Keratinocyte (primary cell): ENCODE measurements at regions not wholly inside any gene's neighbourhood (a gene's known extent, or its start where the extent isn't known, plus 50 kb on each side); places are given as distances from the start of the nearest gene placed in this dataset.

Source experiments
- DNase-seq: peaks from one replicate; pipeline ENCODE4 v3.0.0-alpha.2; 2011; ENCODE audit warnings: low read depth, missing footprints, low spot score
- FAIRE-seq: peaks from 2 replicates; lab custom pipeline; 2011; peaks lifted over from hg19 to GRCh38; lab: Jason Lieb, UNC
- H2AFZ ChIP-seq: 2 replicates; pipeline ENCODE4 v1.6.0; 2012; ENCODE audit warnings: low read length, control low read depth, inconsistent platforms; ENCODE audit not compliant: control insufficient read depth
- H3K27ac ChIP-seq: 2 replicates; pipeline ENCODE4 v1.5.1; 2011; ENCODE audit warnings: low read length; ENCODE audit not compliant: control insufficient read depth, insufficient read depth
- H3K27me3 ChIP-seq: 3 replicates; pipeline ENCODE4 v1.6.0; 2011; ENCODE audit warnings: low read length; ENCODE audit not compliant: control insufficient read depth, insufficient read depth; ENCODE audit errors: extremely low read depth
- H3K36me3 ChIP-seq, 2 experiments: 2 replicates in 1 of 2; 3 replicates in 1 of 2; pipeline ENCODE4 v1.5.1; 2011; ENCODE audit warnings: low read length in 2 of 2, mild to moderate bottlenecking in 1 of 2; ENCODE audit not compliant: control insufficient read depth in 2 of 2, insufficient read depth in 2 of 2; ENCODE audit errors: extremely low read depth in 1 of 2
- H3K4me1 ChIP-seq: 3 replicates; pipeline ENCODE4 v1.5.1; 2011; ENCODE audit warnings: low read length; ENCODE audit not compliant: control insufficient read depth, insufficient read depth; ENCODE audit errors: extremely low read depth
- H3K4me2 ChIP-seq: 3 replicates; pipeline ENCODE4 v1.6.0; 2011; ENCODE audit warnings: low read depth, low read length; ENCODE audit not compliant: control insufficient read depth, insufficient read depth; ENCODE audit errors: extremely low read depth
- H3K4me3 ChIP-seq, 3 experiments: fragments of 200-600 bp in 1 of 3; sonication (generic) in 1 of 3; 2 replicates in 2 of 3; 3 replicates in 1 of 3; pipeline ENCODE4 v1.5.1; 2011 to 2016; ENCODE audit warnings: low read length in 3 of 3, mild to moderate bottlenecking in 3 of 3, control low read depth in 2 of 3, inconsistent platforms in 1 of 3, low read depth in 1 of 3, mixed read lengths in 1 of 3, mixed run types in 1 of 3, moderate library complexity in 1 of 3; ENCODE audit not compliant: control insufficient read depth in 2 of 3, insufficient read depth in 2 of 3; ENCODE audit errors: extremely low read depth in 1 of 3
- H3K79me2 ChIP-seq: 2 replicates; pipeline ENCODE4 v1.6.0; 2012; ENCODE audit warnings: low read length; ENCODE audit not compliant: control insufficient read depth, insufficient read depth
- H3K9ac ChIP-seq: 3 replicates; pipeline ENCODE4 v1.6.0; 2011; ENCODE audit warnings: low read length; ENCODE audit not compliant: control insufficient read depth, insufficient read depth; ENCODE audit errors: extremely low read depth
- H3K9me1 ChIP-seq: 3 replicates; pipeline ENCODE4 v1.6.0; 2011; ENCODE audit warnings: low read length; ENCODE audit not compliant: control insufficient read depth, insufficient read depth; ENCODE audit errors: extremely low read depth
- H3K9me3 ChIP-seq: 2 replicates; pipeline ENCODE4 v1.5.1; 2012; ENCODE audit warnings: low read depth, low read length; ENCODE audit not compliant: control insufficient read depth
- H4K20me1 ChIP-seq: 3 replicates; pipeline ENCODE4 v1.6.0; 2011; ENCODE audit warnings: low read length; ENCODE audit not compliant: control insufficient read depth, insufficient read depth; ENCODE audit errors: extremely low read depth
- CTCF ChIP-seq, 3 experiments: IDR thresholded peaks in 1 of 3; conservative IDR thresholded peaks in 1 of 3; optimal IDR thresholded peaks in 1 of 3; 2 replicates in 2 of 3; 3 replicates in 1 of 3; pipeline versions ENCODE3 to v1.5.1; 2011; ENCODE audit warnings: low read length in 3 of 3, mild to moderate bottlenecking in 3 of 3, moderate library complexity in 2 of 3, control low read depth in 1 of 3, inconsistent platforms in 1 of 3; ENCODE audit not compliant: insufficient read depth in 2 of 3; ENCODE audit errors: extremely low read depth in 1 of 3
- EZH2 ChIP-seq: IDR thresholded peaks from one replicate; pipeline ENCODE4 v1.6.1; 2012; ENCODE audit warnings: inconsistent platforms, mild to moderate bottlenecking, low read length, moderate library complexity
- dilution Hi-C: fragments of 300-500 bp; cut with MboI; formaldehyde crosslinking; loops from one replicate; pipeline ENCODE4 v1.7.0; 2020; ENCODE audit warnings: low sequenced_read_pairs; ENCODE audit not compliant: extremely low pct_ligation_motif_present

DNA sequence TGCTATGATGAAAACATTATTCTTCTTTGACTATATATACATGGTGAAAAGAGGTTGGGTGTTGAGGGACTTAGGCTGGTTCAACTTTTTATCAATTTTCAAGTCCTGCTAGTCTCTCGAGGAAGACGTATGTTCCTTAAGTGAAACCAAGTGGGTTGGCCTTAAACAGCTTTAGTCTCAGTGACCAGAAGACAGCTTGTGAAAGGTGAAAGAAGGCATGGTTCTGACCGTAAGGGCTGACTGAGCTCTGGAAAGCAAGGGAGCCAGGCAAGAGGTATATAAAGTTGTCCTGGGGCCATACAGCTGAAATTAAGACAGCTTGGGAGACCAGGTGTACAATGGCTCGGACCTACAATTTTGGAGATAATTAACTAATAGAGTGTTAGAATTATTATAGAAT lies 128.9 kb upstream of the TP63 start:
- Histone ChIP-seq H3K27me3 (no peaks in the 10 kb centered on the region), H3K4me3 (no peak overlapping the region), H3K9me1 (no peaks in the 10 kb centered on the region), H3K36me3 (no peaks in the 10 kb centered on the region), H3K27ac (no peak overlapping the region), H3K79me2 (no peaks in the 10 kb centered on the region), H3K4me2 (no peak overlapping the region), H4K20me1 (no peaks in the 10 kb centered on the region), H3K9me3 (no peaks in the 10 kb centered on the region), H3K9ac (no peak overlapping the region), H2AFZ (no peak overlapping the region), H3K4me1 (no peaks in the 10 kb centered on the region)
- DNase-seq (no peak), FAIRE-seq (no peak)
- dilution Hi-C loops: no loop called here
- TF ChIP-seq EZH2 (no peak), CTCF (optimal IDR thresholded peaks at IDR 0.05 in 1 of 3, IDR thresholded peaks at IDR 0.05 in 1 of 3, conservative IDR thresholded peaks at IDR 0.05 in 1 of 3; ENCODE audit: extremely low read depth in 1 of 3, insufficient read depth in 2 of 3, low read length in 3 of 3) (no peak)

DNA sequence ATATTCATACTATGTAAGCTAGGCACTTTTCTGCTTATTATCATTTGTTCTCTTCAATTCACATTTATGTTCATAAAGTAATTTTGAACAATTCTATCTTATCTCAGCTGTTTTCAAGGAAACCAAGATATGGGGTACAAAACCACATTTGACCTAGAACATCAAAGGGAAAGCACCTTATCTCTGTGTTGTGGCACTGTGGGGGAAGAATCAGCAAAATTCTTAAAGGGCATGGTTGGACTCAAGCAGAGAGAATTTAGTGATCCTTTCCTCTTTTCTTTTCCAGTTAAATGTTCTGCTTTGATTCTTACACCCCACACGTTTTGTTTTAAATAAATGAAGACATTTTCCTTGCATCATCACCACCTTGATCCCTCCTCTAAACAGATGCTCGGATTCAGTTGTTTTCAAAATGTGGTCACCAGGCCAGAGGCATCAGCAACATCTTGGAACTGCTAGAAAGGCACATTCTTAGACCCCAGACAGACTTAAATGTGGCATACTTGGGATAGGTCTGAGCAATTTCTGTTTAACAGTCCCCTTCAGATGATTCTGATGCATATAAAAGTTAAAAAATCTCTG lies 128.4 kb upstream of the TP63 start:
- H3K4me1 ChIP-seq: no peaks in the 10 kb centered on the region
- DNase-seq (no peak), FAIRE-seq (no peak)
- H3K9ac ChIP-seq: no peak overlapping the region
- H2AFZ ChIP-seq: no peak overlapping the region
- H3K27ac ChIP-seq: no peak overlapping the region
- no peaks in the 10 kb centered on the region for H3K79me2 ChIP-seq
- no peaks in the 10 kb centered on the region for H3K9me3 ChIP-seq
- no peaks in the 10 kb centered on the region for H3K27me3 ChIP-seq
- H3K4me2 ChIP-seq: no peak overlapping the region
- no peak overlapping the region for H3K4me3 ChIP-seq
- no peaks in the 10 kb centered on the region for H3K9me1 ChIP-seq
- TF ChIP-seq EZH2 (no peak), CTCF (optimal IDR thresholded peaks at IDR 0.05 in 1 of 3, IDR thresholded peaks at IDR 0.05 in 1 of 3, conservative IDR thresholded peaks at IDR 0.05 in 1 of 3; ENCODE audit: extremely low read depth in 1 of 3, insufficient read depth in 2 of 3, low read length in 3 of 3) (no peak)
- no peaks in the 10 kb centered on the region for H4K20me1 ChIP-seq
- dilution Hi-C loops: no loop called here
- H3K36me3 ChIP-seq: no peaks in the 10 kb centered on the region
